22Rv1 (cell line): ENCODE measurements at regions not wholly inside any gene's neighbourhood (a gene's known extent, or its start where the extent isn't known, plus 50 kb on each side); places are given as distances from the start of the nearest gene placed in this dataset.
"Not testable (repeated sequence)": the region's sequence is repeated elsewhere in the genome, so short reads cannot be mapped to it uniquely, and the experiment has no call there.

Experiments
- H3K27ac ChIP-seq: fragments of 450-650 bp; 2 replicates; pipeline ENCODE4 v1.5.1; 2017
- ZFX ChIP-seq: fragments of 450-650 bp; IDR thresholded peaks from 2 replicates; pipeline ENCODE4 v1.6.1; 2017; ENCODE audit warnings: antibody characterized with exemption, borderline replicate concordance
- TF ChIP-seq, protein P1 (sequence below): fragments of 450-650 bp; IDR thresholded peaks from 2 replicates; pipeline ENCODE4 v1.5.1; 2017; ENCODE audit warnings: mild to moderate bottlenecking

- TF ChIP-seq, protein P1, sequence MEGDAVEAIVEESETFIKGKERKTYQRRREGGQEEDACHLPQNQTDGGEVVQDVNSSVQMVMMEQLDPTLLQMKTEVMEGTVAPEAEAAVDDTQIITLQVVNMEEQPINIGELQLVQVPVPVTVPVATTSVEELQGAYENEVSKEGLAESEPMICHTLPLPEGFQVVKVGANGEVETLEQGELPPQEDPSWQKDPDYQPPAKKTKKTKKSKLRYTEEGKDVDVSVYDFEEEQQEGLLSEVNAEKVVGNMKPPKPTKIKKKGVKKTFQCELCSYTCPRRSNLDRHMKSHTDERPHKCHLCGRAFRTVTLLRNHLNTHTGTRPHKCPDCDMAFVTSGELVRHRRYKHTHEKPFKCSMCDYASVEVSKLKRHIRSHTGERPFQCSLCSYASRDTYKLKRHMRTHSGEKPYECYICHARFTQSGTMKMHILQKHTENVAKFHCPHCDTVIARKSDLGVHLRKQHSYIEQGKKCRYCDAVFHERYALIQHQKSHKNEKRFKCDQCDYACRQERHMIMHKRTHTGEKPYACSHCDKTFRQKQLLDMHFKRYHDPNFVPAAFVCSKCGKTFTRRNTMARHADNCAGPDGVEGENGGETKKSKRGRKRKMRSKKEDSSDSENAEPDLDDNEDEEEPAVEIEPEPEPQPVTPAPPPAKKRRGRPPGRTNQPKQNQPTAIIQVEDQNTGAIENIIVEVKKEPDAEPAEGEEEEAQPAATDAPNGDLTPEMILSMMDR: no peak
- TF ChIP-seq ZFX: no peak
- no peak overlapping the region for H3K27ac ChIP-seq
These were observed 65.0 kb upstream of the CSF1 start for GRCh38 chr1:109845658-109846057.

DNA sequence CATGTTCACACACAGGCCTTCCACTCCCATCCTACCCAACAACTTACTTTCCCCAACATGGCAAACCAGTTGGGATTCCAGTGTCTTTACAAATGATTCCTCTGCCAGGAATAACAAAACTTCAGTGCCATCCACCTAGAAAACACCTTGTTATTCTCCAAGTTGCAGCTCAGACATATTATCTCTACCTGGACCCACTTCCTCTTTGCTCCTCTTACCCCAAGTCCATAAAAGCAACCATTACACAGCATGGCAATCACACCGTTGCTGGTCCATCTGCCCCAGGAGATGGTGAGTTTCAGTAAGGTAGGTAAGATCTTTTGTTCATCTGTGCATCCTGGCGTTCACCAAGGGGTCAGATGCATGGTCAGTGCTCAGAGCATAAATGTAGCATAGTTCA is 66.0 kb upstream of the CSF1 start:
- TF ChIP-seq, protein P1: no peak
- no peak for TF ChIP-seq ZFX
- H3K27ac ChIP-seq: no peak overlapping the region

DNA sequence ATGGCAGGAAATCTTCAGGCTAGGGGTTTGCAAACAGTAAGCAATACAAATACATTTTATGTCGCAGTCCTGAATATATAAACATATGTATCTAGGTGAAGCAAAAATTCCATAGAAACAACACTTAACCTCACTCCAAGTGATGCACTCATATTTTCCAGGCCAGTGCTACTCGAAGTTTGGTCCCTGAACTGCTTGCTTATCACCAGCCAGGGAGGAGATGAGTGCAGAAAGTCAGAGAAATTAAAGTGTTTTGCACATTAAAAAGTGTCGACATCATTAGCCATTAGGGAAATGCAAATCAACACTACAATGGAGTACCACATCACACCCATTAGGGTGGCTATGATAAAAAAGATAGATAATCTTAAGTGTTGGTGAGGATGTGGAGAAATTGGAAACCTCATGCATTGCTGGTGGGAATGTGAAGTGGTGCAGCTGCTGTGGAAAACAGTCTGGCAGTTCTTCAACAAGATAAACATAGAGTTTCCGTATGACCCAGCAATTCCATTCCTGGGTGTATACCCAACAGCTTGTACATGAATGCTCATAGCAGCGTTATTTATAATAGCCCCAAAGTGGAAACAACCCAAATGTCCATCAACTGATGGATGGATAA is 70.5 kb upstream of the CSF1 start:
- TF ChIP-seq, protein P1: no peak
- TF ChIP-seq ZFX: no peak
- H3K27ac ChIP-seq: no peak overlapping the region

DNA sequence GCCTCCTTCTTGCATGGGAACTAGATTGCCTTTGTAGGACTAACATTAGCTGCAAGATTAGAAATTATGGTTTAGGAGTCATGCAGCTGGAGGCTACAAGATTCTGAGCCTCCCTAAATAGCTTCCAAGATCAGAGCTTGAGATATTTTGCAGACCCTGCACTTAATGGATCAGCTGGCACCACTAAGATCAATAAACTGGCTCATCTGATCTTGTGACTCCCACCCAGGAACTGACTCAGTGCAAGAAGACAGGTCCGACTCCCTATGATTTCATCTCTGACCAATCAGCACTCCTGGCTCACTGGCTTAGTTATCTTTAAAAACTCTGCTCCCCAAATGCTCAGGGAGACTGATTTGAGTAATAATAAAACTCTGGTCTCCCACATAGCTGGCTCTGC is 71.4 kb upstream of the CSF1 start:
- not testable (repeated sequence) for H3K27ac ChIP-seq

DNA sequence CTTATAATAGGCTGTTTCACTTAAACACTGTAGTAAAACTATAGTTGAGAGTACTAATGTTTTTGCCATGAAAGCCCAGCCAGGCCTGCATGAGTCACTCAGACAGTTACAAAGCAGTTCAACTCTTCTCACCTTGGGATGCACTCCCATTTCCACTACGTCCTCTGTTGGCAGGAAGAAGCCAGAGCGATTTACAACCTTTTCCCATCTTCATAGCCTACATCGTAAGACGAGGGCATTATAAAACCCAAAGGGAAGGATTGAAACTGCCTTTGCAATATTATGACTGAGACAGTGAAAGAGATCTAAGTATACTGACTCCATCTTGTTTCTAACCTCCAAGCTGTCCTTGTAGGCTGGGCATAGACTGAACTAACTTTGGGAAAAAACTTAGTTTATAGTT is 71.8 kb upstream of the CSF1 start:
- H3K27ac ChIP-seq: no peak overlapping the region
- no peak for TF ChIP-seq ZFX
- TF ChIP-seq, protein P1: no peak

DNA sequence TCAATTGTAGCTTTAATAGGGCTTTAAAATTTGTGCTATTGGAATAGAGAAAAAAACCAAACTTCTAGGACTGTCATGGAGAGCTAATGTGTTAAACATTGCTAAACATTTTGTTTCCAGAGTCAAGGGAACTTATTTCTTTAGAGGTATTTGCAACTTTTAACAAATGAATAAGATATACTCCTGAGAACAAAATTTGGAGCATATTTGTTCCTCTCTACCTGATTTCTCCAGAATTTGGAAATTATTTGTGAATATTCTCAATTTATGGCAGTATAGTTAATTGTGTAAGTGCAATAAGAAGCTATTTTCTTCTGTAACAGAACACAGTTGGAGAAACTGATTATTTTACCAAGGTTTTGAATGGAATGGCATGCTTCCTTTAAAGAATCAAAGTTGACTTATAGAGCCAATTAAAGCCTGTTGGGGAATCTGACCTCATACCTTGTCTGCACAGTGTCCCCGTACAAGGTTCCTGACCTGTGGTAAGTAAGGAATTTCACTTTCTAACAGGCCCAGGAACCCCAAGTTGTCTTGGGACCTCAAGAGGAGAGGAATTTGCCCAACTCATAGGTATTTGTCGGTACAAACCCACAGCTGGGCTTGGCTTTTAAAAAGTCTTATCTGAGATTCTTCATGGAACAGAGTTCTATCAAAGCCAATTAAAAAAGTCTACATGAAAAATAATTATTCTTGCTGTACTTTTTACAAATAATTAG is 72.6 kb upstream of the CSF1 start:
- H3K27ac ChIP-seq: no peak overlapping the region
- TF ChIP-seq, protein P1: no peak
- no peak for TF ChIP-seq ZFX

GRCh38 chr1:109835645-109836044 is 71.9 kb upstream of the EPS8L3 start:
- not testable (repeated sequence) for H3K27ac ChIP-seq

DNA sequence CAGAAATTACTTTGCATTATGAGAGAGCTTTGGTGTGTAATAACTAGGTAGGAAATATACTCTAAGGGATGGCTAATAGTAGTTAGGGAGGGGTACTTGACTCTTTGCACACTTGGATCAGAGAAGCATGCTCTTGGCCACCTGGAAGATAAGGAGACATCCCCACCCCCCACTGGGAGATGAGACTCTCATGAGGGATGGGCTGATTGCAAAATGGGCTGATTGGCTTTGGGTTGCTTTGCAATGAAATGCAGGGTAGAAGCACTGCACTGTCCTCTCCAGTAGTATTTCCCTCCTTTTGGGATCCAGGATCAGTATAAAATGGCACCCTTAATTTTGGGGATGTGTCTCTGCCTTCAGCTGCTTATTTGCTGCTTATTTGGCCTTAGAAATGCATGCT is 71.2 kb upstream of the EPS8L3 start:
- no peak for TF ChIP-seq ZFX
- TF ChIP-seq, protein P1: no peak
- no peak overlapping the region for H3K27ac ChIP-seq
